Uterus (tissue), 2 donors: ENCODE measurements at regions not wholly inside any gene's neighbourhood (a gene's known extent, or its start where the extent isn't known, plus 50 kb on each side); places are given as distances from the start of the nearest gene placed in this dataset.

Experiments used
- POLR2A ChIP-seq, 2 donors: fragments of 450-650 bp; IDR thresholded peaks; one replicate each; pipeline ENCODE4 v1.6.1; 2016; ENCODE audit warnings: antibody characterized with exemption in 2 of 2, mild to moderate bottlenecking in 1 of 2, moderate library complexity in 1 of 2
- TF ChIP-seq, protein P1 (sequence below), 4 experiments: fragments of 200-600 bp in 2 of 4; fragments of 450-650 bp in 2 of 4; sonication (generic) in 2 of 4; IDR thresholded peaks; one replicate each; pipeline ENCODE4 v1.5.1; 2016 to 2019; ENCODE audit warnings: antibody characterized with exemption in 4 of 4, mild to moderate bottlenecking in 2 of 4, moderate library complexity in 1 of 4

DNA sequence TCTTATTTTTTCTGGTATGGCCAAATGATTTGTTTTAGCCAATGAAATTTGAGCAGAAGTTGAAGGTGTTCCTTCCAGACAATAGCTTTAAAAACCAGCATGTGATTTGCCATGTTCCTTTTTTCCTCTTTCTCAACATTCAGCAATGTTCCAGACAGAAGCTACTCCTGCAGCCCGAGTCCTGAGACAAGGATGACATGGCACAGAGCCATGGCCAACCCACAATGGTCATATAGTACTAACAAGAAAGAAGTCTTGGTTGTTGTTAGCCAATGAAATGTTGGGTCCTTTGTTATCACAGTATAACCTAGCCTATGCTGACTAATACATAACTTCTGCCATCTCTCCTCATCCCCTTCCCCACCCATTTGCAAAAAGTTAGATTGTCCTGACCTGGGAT is 211.1 kb upstream of the STT3B start:
- no peak for TF ChIP-seq POLR2A (IDR thresholded peaks at IDR 0.05)
- TF ChIP-seq, protein P1, sequence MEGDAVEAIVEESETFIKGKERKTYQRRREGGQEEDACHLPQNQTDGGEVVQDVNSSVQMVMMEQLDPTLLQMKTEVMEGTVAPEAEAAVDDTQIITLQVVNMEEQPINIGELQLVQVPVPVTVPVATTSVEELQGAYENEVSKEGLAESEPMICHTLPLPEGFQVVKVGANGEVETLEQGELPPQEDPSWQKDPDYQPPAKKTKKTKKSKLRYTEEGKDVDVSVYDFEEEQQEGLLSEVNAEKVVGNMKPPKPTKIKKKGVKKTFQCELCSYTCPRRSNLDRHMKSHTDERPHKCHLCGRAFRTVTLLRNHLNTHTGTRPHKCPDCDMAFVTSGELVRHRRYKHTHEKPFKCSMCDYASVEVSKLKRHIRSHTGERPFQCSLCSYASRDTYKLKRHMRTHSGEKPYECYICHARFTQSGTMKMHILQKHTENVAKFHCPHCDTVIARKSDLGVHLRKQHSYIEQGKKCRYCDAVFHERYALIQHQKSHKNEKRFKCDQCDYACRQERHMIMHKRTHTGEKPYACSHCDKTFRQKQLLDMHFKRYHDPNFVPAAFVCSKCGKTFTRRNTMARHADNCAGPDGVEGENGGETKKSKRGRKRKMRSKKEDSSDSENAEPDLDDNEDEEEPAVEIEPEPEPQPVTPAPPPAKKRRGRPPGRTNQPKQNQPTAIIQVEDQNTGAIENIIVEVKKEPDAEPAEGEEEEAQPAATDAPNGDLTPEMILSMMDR (IDR thresholded peaks at IDR 0.05), result no peak
